Ecto neural progenitor cell (in vitro differentiated cells): ENCODE measurements at regions not wholly inside any gene's neighbourhood (a gene's known extent, or its start where the extent isn't known, plus 50 kb on each side); places are given as distances from the start of the nearest gene placed in this dataset.

ENCODE experiments used
- DNase-seq: peaks from one replicate; pipeline ENCODE4 v3.0.0-alpha.2; 2018; ENCODE audit warnings: low spot score

- no peak for DNase-seq
These were observed 591.8 kb downstream of the TFAP2B start for GRCh38 chr6:51410453-51410852.

GRCh38 chr6:51411496-51412125, 592.9 kb downstream of the TFAP2B start:
- no peak for DNase-seq

DNA sequence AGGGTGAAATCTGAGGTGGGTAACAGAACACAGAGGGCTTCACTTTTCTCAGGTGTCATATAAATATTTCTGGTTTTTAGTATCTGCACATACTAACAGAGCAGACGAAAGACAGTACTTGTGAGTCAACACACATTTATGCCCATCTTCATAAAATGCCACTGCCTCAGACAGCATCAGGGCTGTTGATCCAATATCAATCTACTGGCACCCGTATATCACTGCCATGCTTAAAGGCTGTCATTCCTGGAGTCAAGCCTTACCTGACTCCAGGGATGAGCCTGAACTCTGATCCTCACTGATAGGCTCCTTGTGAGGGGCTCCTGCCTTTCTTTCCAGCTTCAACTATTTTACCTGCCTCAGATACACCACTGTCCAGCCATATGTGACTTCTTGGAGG, 595.7 kb downstream of the TFAP2B start:
- DNase-seq = no peak

GRCh38 chr6:51415501-51415900, 596.8 kb downstream of the TFAP2B start:
- DNase-seq = no peak

- DNase-seq = peak; percentile 60
These were observed 610.5 kb downstream of the TFAP2B start for GRCh38 chr6:51429017-51429712.

DNA sequence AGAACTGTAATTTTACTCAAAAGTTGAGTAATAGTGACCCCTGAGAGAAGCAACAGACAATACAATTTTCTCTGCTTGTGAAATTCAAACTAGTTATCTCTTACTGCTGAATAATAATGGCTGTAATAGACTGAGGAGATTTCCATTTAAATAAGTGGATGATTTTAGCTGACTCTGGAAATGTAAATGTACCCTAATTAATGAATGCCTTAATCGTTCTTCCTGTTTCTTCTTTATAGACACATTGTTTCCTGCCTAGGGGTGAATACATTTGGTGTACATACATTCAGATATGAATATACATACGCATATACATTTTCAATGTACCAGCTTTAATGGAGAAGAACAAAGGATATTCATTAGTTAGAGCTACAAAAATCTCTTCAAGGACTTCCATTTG, 611.9 kb downstream of the TFAP2B start:
- no peak for DNase-seq

DNA sequence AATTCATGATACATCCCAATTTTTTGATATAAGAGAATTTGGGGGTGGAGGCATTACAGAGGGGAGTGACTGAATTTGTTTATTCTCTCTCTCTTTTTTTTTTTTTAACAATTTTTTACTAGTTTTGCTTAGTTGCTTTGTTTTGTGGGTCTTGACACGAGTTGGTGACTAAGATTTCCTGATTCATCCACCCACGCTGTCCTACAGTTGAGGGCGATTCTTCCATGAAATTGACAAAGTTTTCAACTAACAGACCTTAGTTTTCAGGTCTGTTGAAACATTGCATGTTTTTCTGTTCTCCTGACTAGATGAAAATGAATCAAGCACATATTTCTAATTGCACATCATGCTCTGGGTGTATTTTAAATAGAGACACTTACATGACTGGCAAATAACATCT, 613.8 kb downstream of the TFAP2B start:
- no peak for DNase-seq

GRCh38 chr6:51450248-51450957, 631.7 kb downstream of the TFAP2B start:
- no peak for DNase-seq

DNA sequence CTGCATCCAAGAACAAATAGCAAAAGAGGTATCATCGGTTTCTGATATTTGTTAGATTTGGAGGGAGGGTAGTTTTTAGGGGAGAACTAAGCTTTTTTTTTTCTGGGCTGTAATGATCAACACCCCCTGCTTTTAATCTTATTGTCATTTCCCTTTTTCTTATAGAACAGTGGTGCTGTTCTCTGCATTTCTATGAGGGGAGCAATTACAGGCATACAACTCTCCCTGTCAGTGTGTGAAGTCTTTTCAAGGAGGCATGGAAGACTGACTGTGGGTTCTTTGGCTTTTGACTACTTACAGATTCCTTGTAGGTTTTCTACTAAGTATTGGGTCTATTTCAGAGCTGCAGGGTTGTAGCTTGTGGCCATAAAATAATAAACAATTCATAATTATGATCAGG, 632.3 kb downstream of the TFAP2B start:
- DNase-seq = no peak

DNA sequence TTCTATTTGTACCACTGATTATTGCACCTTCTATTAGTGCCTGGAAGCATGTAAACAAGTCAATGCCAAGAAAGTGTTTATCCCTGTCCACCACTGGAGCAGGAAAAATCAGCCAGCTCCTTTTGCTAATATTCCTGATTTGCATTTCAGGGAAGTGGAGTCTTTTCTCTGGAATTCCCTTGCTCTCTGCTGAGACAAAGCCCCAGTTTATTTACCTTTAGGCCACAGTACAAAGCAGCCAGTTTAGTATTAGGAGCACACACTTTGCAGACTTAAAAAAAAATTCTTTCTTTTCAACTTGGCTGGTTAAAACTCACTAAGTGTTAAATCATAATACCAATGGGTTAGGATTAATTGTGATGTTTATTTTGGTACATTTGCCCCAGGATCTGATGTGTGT, 631.1 kb downstream of the PKHD1 start:
- no peak for DNase-seq

GRCh38 chr6:51459958-51460357, 627.5 kb downstream of the PKHD1 start:
- DNase-seq = no peak

GRCh38 chr6:51462896-51463295, 624.5 kb downstream of the PKHD1 start:
- no peak for DNase-seq

- DNase-seq = no peak
These were observed 624.1 kb downstream of the PKHD1 start for GRCh38 chr6:51463321-51463720.

DNA sequence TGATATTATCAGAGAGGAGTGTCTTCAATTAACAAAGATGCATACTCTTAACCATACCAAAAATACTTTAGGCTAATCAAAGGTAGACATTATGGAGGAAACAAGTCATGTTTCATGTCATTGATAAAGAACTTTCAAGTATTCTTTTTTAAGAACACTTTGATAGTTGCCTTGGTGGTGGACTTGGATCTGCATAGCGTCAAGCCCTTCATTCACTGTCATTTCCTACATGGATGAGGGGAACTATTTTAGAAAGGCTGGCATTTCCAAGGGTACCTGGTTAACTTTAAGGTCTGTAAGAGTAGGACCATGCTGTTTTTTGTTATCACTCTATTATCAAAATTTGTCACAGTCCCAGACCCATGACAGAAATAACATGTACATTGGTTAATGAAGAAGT, 622.5 kb downstream of the PKHD1 start:
- no peak for DNase-seq

GRCh38 chr6:51466427-51466826, 621.0 kb downstream of the PKHD1 start:
- DNase-seq = peak; percentile 73

- peak; percentile 53 for DNase-seq
These were observed 620.0 kb downstream of the PKHD1 start for GRCh38 chr6:51467231-51467952.

DNA sequence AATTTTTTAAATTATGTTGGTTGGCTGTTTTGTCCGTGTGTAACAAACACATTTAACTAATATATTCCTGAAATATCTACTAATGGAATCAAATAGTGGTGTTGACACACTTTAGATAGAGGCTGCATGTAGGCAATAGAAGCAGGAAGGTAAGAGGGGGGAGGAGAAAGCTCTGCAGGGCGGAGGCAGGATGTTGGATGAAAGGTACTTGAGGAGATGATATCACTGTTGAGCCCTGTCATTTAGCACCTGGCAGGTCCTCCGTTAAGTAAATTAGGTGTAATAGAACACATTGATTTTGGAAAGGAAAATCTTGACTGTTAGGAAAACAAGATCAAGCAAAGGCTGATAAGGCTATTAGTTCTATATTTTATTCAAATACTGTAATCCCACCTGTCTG, 618.7 kb downstream of the PKHD1 start:
- no peak for DNase-seq

DNA sequence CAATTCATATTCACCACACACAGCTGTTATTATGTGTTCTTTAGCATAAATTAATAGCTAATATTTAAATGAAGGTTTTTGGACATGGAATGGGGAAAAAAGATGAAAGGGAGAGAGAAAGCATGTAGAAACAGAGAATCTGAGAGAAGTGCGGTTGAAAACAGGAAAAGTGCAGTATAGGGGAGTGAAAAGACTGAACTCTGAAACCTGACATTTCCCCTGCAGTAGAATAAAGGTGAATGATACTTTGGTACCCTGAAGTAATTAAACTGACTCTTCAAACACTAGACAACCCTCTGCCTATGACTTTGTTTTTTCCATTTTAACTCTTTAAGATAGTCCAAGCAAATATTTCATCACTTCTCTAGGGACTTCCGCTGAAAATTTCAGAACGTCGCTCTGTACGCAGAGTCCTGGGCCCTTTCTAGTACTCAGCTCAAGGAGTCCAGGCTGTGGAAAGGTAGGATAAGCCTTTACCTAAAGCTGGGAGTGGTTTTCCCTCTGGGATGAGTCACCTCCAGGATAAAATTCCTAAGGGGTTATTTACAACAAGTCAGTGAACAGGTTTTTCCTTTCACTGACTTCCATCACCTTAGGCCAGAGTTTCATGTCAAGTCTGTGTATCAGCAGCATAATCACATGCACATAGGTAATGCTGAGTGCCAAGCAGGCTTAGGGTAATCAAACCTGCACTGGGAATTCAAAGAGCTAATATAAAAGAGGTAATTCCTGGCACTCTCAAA, 614.5 kb downstream of the PKHD1 start:
- no peak for DNase-seq

GRCh38 chr6:51474022-51474975, 613.1 kb downstream of the PKHD1 start:
- DNase-seq = no peak

- DNase-seq = peak; percentile 65
These were observed 609.6 kb downstream of the PKHD1 start for GRCh38 chr6:51477711-51478311.
